RWPE2 (cell line): ENCODE measurements at regions not wholly inside any gene's neighbourhood (a gene's known extent, or its start where the extent isn't known, plus 50 kb on each side); places are given as distances from the start of the nearest gene placed in this dataset.

Source experiments
- ATAC-seq: fragments of 200-7000 bp; cut with Tn5 transposase; 3 replicates; pipeline ENCODE4 v1.9.1; 2021; ENCODE audit warnings: low read depth
- DNase-seq: peaks from one replicate; pipeline ENCODE4 v3.0.0-alpha.2; 2020; ENCODE audit warnings: low spot score
- H3K27ac ChIP-seq: fragments of 450-650 bp; 2 replicates; pipeline ENCODE4 v1.5.1; 2017; ENCODE audit warnings: mild to moderate bottlenecking; ENCODE audit not compliant: poor library complexity, severe bottlenecking
- H3K27me3 ChIP-seq: fragments of 250-450 bp; sonication (Bioruptor Pico); 2 replicates; pipeline ENCODE4 v1.5.1; 2021; ENCODE audit warnings: mild to moderate bottlenecking, moderate library complexity; ENCODE audit not compliant: insufficient read depth, poor library complexity, severe bottlenecking
- H3K36me3 ChIP-seq: fragments of 250-450 bp; sonication (Bioruptor Pico); 2 replicates; pipeline ENCODE4 v1.5.1; 2020; ENCODE audit warnings: low read depth, mild to moderate bottlenecking, moderate library complexity
- H3K4me1 ChIP-seq: fragments of 250-450 bp; sonication (Bioruptor Pico); 2 replicates; pipeline ENCODE4 v1.5.1; 2021; ENCODE audit warnings: mild to moderate bottlenecking, moderate library complexity; ENCODE audit not compliant: insufficient read depth, poor library complexity, severe bottlenecking
- H3K4me3 ChIP-seq: fragments of 250-450 bp; sonication (Bioruptor Pico); 2 replicates; pipeline ENCODE4 v1.5.1; 2021; ENCODE audit warnings: mild to moderate bottlenecking, moderate library complexity; ENCODE audit not compliant: severe bottlenecking
- H3K9me3 ChIP-seq: fragments of 250-450 bp; sonication (Bioruptor Pico); 2 replicates; pipeline ENCODE4 v1.5.1; 2021; ENCODE audit warnings: mild to moderate bottlenecking, moderate library complexity; ENCODE audit not compliant: severe bottlenecking
- TF ChIP-seq, protein P1 (sequence below): fragments of 450-650 bp; IDR thresholded peaks from one replicate; pipeline ENCODE4 v1.5.1; 2017; ENCODE audit warnings: mild to moderate bottlenecking, moderate library complexity; ENCODE audit not compliant: poor library complexity, severe bottlenecking

GRCh38 chr18:75654851-75655751 is 227.6 kb upstream of the SMIM21 start:
- Histone ChIP-seq H3K27ac (no peak overlapping the region), H3K36me3 (no peaks in the 10 kb centered on the region), H3K27me3 (peaks cover 14% of the 10 kb centered on the region), H3K4me3 (no peak overlapping the region), H3K4me1 (no peaks in the 10 kb centered on the region), H3K9me3 (no peaks in the 10 kb centered on the region)
- DNase-seq (no peak), ATAC-seq (no peak)
- TF ChIP-seq, protein P1, sequence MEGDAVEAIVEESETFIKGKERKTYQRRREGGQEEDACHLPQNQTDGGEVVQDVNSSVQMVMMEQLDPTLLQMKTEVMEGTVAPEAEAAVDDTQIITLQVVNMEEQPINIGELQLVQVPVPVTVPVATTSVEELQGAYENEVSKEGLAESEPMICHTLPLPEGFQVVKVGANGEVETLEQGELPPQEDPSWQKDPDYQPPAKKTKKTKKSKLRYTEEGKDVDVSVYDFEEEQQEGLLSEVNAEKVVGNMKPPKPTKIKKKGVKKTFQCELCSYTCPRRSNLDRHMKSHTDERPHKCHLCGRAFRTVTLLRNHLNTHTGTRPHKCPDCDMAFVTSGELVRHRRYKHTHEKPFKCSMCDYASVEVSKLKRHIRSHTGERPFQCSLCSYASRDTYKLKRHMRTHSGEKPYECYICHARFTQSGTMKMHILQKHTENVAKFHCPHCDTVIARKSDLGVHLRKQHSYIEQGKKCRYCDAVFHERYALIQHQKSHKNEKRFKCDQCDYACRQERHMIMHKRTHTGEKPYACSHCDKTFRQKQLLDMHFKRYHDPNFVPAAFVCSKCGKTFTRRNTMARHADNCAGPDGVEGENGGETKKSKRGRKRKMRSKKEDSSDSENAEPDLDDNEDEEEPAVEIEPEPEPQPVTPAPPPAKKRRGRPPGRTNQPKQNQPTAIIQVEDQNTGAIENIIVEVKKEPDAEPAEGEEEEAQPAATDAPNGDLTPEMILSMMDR = no peak

GRCh38 chr18:75654386-75654785 is 226.9 kb upstream of the SMIM21 start:
- Histone ChIP-seq H3K27ac (no peak overlapping the region), H3K27me3 (peaks cover 14% of the 10 kb centered on the region), H3K4me3 (no peak overlapping the region), H3K9me3 (no peaks in the 10 kb centered on the region), H3K36me3 (no peaks in the 10 kb centered on the region), H3K4me1 (no peaks in the 10 kb centered on the region)
- no peak for ATAC-seq
- TF ChIP-seq, protein P1 = no peak
- no peak for DNase-seq

- no peaks in the 10 kb centered on the region for H3K36me3 ChIP-seq
Observed at GRCh38 chr18:75652528-75652927, 225.0 kb upstream of the SMIM21 start.

DNA sequence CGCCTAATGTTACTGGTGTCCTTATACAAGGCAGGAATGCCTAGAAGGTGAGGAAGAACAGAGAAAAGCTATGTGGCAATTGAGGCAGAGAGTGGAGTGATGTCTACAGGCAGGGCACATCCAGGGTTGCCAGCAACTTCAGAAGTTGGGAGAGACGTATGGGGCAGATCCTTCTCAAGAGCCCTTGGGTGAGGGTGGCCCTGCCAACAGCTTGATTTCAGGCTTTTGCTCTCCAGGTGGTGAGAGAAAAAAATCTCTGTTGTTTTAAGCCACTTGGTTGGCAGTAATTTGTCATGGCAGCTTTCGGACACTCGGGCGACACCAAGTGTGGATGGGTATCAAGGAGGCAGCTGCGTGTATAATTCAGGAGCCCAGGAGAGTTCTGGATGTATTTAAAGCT is 217.4 kb upstream of the SMIM21 start:
- no peak for DNase-seq
- no peak for ATAC-seq
- Histone ChIP-seq H3K9me3 (no peaks in the 10 kb centered on the region), H3K4me1 (no peaks in the 10 kb centered on the region), H3K27me3 (no peaks in the 10 kb centered on the region), H3K4me3 (no peak overlapping the region), H3K36me3 (no peaks in the 10 kb centered on the region), H3K27ac (no peak overlapping the region)
- TF ChIP-seq, protein P1 = no peak

More at GRCh38 chr18:75652528-75652927, 225.0 kb upstream of the SMIM21 start:
- H3K9me3 ChIP-seq = no peaks in the 10 kb centered on the region
- no peak overlapping the region for H3K4me3 ChIP-seq
- DNase-seq (no peak), ATAC-seq (no peak)
- peaks cover 14% of the 10 kb centered on the region for H3K27me3 ChIP-seq
- no peaks in the 10 kb centered on the region for H3K4me1 ChIP-seq
- TF ChIP-seq, protein P1 = no peak
- H3K27ac ChIP-seq = no peak overlapping the region

GRCh38 chr18:75643083-75643482 is 215.6 kb upstream of the SMIM21 start:
- no peak for ATAC-seq
- DNase-seq = no peak
- peaks cover 1% of the 10 kb centered on the region for H3K27me3 ChIP-seq
- H3K27ac ChIP-seq = no peak overlapping the region
- H3K4me1 ChIP-seq = no peaks in the 10 kb centered on the region
- H3K36me3 ChIP-seq = no peaks in the 10 kb centered on the region
- H3K9me3 ChIP-seq = no peaks in the 10 kb centered on the region
- no peak overlapping the region for H3K4me3 ChIP-seq
- TF ChIP-seq, protein P1 = no peak
